Sciatic nerve (tissue), 2 donors: ENCODE measurements at regions not wholly inside any gene's neighbourhood (a gene's known extent, or its start where the extent isn't known, plus 50 kb on each side); places are given as distances from the start of the nearest gene placed in this dataset.
"Not testable (repeated sequence)": the region's sequence is repeated elsewhere in the genome, so short reads cannot be mapped to it uniquely, and the experiment has no call there.

Experiments
- ATAC-seq: fragments of 200-7000 bp; cut with Tn5 transposase; one replicate; pipeline ENCODE4 v1.9.1; 2020; ENCODE audit warnings: mild to moderate bottlenecking, moderate library complexity
- DNase-seq: peaks from one replicate; pipeline ENCODE4 v3.0.0-alpha.2; 2020; ENCODE audit warnings: low spot score
- intact Hi-C: fragments of 100-400 bp; cut with DNase I; formaldehyde crosslinking; loops from one replicate; pipeline ENCODE4 v1.14.2; 2022
- donor health status: DM: no; HTN: no; CAD: no.
- donor health status: DM: no; HTN: no; CAD: no.

GRCh38 chr10:23975431-23975830 is 233.5 kb upstream of the KIAA1217 start:
- ATAC-seq (no peak), DNase-seq (no peak)
- intact Hi-C loops = no loop called here

- intact Hi-C loops = no loop called here
- ATAC-seq (no peak), DNase-seq (no peak)
Measured at GRCh38 chr10:23976275-23976674, 232.7 kb upstream of the KIAA1217 start.

GRCh38 chr10:23978317-23978716 is 230.6 kb upstream of the KIAA1217 start:
- intact Hi-C loops = no loop called here
- DNase-seq (no peak), ATAC-seq (no peak)

GRCh38 chr10:23980094-23980493 is 228.8 kb upstream of the KIAA1217 start:
- DNase-seq (no peak), ATAC-seq (peak; percentile 13)
- intact Hi-C loops = no loop called here

GRCh38 chr10:23981520-23982309 is 227.2 kb upstream of the KIAA1217 start:
- peak; percentile 70 for ATAC-seq
- intact Hi-C loops = no loop called here
- no peak for DNase-seq

GRCh38 chr10:23984405-23984804 is 224.5 kb upstream of the KIAA1217 start:
- DNase-seq, ATAC-seq, intact Hi-C loops: not testable (repeated sequence)

- intact Hi-C loops = no loop called here
- DNase-seq (no peak), ATAC-seq (no peak)
Measured at GRCh38 chr10:23988006-23988405, 220.9 kb upstream of the KIAA1217 start.

- ATAC-seq (peak; percentile 83), DNase-seq (peak; percentile 82)
- intact Hi-C loops = loop anchor here (10.0 kb wide), 1 partner anchor 380 kb away; no protein-coding TSS in a partner anchor
Measured at GRCh38 chr10:23994459-23995046, 214.4 kb upstream of the KIAA1217 start.

- ATAC-seq = no peak
- intact Hi-C loops = loop anchor here (10.0 kb wide), 1 partner anchor 375 kb away; no protein-coding TSS in a partner anchor
- no peak for DNase-seq
Measured at GRCh38 chr10:23999445-23999844, 209.5 kb upstream of the KIAA1217 start.

- intact Hi-C loops = no loop called here
- ATAC-seq = no peak
Measured at GRCh38 chr10:24000271-24000813, 208.6 kb upstream of the KIAA1217 start.

GRCh38 chr10:24006741-24007140 is 202.2 kb upstream of the KIAA1217 start:
- intact Hi-C loops = no loop called here
- DNase-seq = no peak
- ATAC-seq = no peak

More at GRCh38 chr10:24000271-24000813, 208.6 kb upstream of the KIAA1217 start:
- DNase-seq = no peak

GRCh38 chr10:24007359-24007758 is 201.6 kb upstream of the KIAA1217 start:
- ATAC-seq = no peak
- intact Hi-C loops = no loop called here
- DNase-seq = no peak

- ATAC-seq (peak; percentile 32), DNase-seq (no peak)
- intact Hi-C loops = no loop called here
Measured at GRCh38 chr10:24008164-24009091, 200.5 kb upstream of the KIAA1217 start.

GRCh38 chr10:24009115-24009514 is 199.8 kb upstream of the KIAA1217 start:
- DNase-seq = no peak
- ATAC-seq = no peak
- intact Hi-C loops = no loop called here

GRCh38 chr10:24009736-24010135 is 199.2 kb upstream of the KIAA1217 start:
- DNase-seq (no peak), ATAC-seq (no peak)
- intact Hi-C loops = no loop called here

GRCh38 chr10:24010436-24010970 is 198.4 kb upstream of the KIAA1217 start:
- no peak for DNase-seq
- intact Hi-C loops = no loop called here
- no peak for ATAC-seq

GRCh38 chr10:24012249-24012803 is 196.6 kb upstream of the KIAA1217 start:
- ATAC-seq (no peak), DNase-seq (no peak)
- intact Hi-C loops = no loop called here

GRCh38 chr10:24027107-24027506 is 181.8 kb upstream of the KIAA1217 start:
- DNase-seq = no peak
- intact Hi-C loops = no loop called here
- no peak for ATAC-seq

- DNase-seq (no peak), ATAC-seq (peak; percentile 28)
- intact Hi-C loops = no loop called here
Measured at GRCh38 chr10:24034571-24034970, 174.4 kb upstream of the KIAA1217 start.
